HG02884 (cell line): ENCODE measurements at regions not wholly inside any gene's neighbourhood (a gene's known extent, or its start where the extent isn't known, plus 50 kb on each side); places are given as distances from the start of the nearest gene placed in this dataset.
A peak's percentile ranks its signal among the peaks of the same experiment; 100 is the strongest.
"Not testable (repeated sequence)": the region's sequence is repeated elsewhere in the genome, so short reads cannot be mapped to it uniquely, and the experiment has no call there.

Experiments
- ATAC-seq: cut with Tn5 transposase; IDR thresholded peaks from one replicate; pipeline ENCODE4 v1.9.1; 2021; ENCODE audit warnings: mild to moderate bottlenecking, moderate library complexity; ENCODE audit not compliant: unreplicated experiment

DNA sequence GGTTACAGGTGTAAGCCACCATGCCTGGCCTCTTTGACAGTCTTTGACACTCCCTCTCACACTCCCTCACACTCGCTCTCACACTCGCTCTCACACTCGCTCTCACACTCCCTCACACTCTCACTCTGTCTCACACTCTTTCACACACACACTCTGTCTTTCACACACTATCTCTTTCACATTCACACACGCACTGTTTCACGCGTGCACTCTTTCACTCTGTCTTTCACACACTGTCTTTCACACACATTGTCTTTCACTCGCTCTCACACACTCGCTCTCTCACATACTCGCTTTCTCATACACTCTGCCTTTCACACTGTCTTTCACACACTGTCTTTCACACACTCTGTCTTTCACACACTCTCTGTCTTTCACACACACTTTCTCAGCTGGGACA lies 167.1 kb upstream of the CXCL13 start:
- ATAC-seq = no peak

DNA sequence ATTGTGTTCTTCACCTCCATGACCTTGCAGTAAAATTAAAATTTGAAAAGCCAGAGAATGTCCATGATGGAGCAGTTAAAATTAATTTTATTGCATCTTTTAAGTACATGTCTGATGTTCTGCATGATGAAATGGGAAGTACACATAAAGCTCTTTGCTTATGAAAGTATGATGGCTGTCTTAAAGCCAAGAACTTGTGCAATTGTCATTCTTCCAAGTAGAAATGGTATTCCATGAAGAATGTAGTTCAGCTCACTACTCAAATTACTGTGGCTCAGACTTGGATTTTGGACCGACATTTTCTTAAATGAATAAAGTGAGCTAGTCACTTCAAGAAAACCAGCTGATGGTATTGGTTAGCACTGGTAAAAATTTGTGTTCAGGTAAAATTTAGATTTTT lies 161.7 kb upstream of the CXCL13 start:
- no peak for ATAC-seq

DNA sequence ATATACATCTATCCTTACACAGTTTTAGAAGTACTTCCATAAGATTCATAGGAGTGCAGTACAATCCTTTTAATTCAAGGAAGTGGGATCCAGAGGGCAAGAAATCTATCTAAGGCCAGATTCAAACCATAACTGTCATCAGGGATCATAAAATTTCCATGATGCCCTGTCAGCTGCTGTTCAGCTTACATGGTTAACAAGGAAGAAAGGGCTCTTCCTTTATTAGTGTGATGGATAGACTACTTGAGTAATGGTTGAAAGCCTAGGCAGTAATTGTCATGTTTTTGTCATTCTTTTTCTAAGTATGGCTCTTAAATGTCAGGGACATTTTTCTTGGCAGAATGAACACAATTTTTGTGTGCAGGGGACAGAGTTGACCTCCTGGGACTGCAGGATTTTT lies 159.8 kb upstream of the CXCL13 start:
- no peak for ATAC-seq

DNA sequence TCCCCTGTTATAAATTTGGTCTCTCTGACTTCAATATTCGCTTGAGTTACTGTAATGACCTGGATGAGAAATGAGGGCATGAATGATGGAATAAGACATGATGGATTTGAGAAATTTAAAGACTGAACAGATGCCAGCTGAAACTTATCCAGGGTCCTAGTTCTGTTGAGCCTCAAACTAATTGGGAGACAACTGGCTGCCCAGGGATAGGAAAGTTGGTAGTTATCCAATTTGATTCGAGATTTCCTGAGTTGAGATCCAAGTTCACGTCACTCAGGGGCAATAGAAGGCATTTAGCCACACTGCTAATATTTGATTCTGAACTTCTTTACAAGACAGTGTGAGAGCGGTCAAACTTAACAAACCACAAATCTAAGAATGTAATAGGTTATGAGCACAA lies 159.0 kb upstream of the CXCL13 start:
- ATAC-seq = no peak

DNA sequence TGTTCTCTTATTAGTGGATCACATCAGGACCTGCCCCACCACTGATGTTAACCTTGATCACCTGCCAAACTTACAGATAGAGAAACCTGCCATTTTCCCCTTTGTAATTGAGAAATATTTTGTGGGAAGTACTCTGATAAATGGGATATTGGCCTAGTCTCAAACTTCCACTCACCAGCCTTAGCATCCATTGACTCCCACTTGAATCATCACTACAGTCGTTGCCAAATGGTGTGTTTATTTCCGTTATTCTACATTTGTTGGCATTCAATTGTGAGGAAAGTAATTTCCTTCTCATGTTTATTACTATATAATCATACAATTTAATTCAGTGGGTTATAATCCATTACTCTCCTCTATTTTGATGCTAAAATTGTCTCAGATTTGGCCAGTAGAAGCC lies 156.4 kb upstream of the CXCL13 start:
- ATAC-seq = no peak

DNA sequence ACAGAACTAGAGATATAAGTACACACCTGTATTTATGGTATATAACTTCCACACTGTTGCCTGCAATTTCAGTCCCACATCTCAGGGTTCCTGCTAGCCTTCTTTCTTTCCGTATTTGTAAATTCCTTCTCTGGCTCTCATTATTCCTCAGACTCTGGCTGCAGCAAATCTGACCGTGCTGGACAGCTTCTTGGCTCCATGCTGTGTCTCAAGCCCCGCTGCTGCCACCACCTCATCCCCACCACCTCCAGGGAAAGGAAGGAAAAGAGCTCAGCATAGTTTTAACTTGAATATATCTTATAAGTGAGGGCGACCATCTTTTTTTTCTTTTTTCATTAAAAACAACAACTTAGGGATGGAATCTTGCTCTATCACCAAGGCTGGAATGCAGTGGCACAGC lies 155.6 kb upstream of the CXCL13 start:
- ATAC-seq = no peak

DNA sequence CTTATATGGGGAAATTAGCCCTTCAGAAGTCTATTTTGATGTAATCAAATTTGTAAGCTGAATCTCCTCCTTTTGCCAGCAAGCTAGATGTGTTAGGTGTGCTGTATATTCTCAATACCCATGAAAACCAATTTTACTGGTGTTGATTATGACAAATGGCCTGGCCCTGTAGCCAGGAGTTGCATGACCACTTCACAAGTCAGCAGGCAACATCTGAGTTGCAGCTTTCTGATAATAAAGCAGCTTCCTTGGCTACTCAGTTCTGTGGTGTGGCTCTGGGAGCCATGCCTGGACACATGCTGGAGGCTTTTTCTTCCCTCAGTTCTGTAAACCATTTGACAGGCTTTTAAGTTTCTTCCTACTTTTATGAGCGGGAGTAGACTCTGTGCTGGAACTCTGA lies 154.1 kb upstream of the CXCL13 start:
- no peak for ATAC-seq

DNA sequence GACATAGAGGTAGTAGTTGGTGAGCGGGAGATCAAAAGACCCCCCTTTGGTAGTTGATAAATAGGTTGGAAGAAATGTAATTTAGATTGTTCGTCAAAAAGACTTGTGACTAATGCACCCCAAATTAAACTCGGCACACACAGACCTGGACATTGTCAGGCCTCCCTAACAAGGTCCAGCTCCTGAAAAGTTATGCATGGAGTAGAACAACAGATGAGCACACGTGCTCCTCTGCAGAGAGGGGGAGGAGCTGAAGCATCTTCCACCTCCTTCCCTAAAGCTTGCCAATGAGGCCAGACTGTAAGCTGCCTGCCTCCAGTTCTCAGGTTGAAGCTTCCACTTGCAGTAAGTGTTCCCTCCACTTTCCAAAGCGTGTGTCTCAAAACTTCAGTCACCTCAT lies 153.5 kb upstream of the CXCL13 start:
- ATAC-seq = not testable (repeated sequence)

DNA sequence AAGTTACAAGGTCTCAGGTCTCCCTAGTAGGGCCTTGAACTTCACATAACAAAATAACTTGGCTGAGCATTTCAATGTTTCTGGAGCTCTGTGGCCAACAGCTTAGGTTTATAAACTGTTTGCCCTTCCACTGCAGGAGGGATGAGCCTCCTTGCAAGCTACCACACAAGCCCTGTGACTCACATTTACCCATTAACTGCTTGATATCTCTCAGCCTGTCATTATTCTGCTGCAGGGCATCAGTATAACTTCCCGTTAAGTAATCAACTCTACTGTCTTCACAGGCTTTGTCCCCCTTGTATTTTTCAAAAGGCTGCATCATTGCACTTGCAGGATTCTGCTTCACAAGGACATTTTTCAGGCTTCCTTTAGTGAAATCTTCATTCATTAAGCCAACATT lies 151.7 kb upstream of the CXCL13 start:
- ATAC-seq = no peak

DNA sequence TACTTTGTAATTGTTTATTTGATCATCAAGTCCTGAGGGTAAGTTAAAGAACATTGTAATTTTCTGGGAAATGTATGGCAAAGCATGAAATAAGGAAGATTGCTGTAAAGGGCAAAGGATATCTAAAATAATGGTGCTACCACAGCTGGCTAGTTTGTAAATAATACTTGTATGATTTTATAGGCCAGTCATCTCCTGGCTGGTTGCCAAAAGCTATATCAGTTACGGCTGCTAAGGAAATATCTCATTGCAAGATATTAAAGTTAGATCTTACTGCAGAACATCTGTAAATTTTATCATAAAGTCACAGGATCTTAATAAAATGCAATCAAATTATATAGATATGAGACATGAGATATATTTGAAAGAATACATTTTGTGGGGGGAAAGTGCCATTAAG lies 150.8 kb upstream of the CXCL13 start:
- ATAC-seq = no peak

DNA sequence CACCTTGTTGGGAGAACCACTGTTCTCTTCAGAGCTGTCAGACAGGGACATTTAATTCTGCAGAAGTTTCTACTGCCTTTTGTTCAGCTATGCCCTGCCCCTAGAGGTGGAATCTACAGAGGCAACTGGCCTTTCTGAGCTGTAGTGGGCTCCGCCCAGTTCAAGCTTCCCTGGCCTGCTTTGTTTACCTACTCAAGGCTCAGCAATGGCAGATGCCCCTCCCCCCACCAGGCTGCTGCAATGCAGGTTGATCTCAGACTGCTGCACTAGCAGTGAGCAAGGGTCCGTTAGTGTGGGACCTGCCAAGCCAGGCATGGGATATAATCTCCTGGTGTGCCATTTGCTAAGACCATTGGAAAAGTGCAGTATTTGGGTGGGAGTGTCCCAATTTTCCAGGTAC lies 141.5 kb upstream of the CXCL13 start:
- ATAC-seq = not testable (repeated sequence)

DNA sequence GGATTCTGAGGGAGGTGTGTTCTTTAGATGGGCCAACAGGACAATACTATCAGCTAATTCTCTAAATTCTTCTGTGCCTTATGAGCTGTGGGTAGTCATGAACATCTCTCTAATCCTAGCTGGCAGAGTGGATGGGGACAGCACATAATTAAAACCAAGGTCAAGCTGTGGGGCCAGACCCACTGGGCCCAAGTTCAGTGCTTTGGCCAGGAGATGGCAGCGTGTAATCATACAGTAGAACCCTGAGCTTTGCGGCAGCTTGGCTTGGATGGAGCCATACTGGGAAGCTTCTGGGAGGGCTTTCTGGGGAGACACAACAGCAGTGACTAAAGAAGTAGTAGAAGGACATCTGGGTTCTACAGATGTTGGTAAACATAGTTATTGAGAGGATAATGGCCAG lies 140.3 kb upstream of the CXCL13 start:
- ATAC-seq = no peak

DNA sequence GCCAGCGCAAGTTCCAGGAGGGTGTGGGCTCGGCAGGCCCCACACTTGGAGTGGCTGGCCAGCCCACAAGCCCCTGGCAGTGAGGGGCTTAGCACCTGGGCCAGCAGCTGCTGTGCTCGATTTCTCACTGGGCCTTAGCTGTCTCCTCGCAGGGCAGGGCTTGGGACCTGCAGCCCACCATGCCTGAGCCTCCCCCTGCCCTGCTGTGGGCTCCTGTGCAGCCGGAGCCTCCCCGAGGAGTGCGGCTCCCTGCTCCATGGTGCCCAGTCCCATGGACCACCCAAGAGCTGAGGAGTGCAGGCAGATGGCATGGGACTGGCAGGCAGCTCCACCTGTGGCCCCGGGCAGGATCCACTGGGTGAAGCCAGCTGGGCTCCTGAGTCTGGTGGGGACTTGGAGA lies 139.2 kb upstream of the CXCL13 start:
- ATAC-seq = no peak

DNA sequence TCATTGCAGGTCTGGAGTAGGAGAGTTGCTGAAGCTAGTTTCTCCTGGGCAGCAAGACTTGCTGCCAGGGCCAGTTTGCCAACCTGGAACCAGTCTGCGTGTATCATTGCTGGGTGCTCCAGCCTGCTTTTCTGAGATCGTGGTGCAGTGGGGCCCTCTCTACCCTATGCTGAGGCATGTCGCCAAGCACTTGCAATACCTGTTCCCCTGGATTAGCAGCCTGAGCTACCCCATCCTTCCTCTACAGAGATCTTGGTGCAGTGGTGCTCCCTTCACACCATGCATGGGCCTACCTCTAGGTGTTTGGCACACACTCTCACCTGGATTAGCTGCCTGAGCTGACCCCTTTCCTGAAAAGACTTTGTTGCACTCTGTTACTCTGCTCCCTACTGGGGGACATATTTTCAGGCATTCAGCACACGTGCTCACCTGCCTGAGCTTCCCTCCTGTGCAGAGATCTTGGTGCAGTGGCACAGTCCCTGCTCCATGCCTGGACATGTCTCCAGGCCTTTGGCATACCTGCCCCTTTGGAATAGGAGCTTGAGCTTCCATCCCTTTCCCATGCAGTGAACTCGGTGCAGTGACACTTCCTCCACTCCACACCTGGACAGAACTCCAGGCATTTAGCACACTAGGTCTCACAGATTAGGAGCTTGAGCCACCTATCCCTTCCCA lies 133.7 kb upstream of the CXCL13 start:
- ATAC-seq = no peak

DNA sequence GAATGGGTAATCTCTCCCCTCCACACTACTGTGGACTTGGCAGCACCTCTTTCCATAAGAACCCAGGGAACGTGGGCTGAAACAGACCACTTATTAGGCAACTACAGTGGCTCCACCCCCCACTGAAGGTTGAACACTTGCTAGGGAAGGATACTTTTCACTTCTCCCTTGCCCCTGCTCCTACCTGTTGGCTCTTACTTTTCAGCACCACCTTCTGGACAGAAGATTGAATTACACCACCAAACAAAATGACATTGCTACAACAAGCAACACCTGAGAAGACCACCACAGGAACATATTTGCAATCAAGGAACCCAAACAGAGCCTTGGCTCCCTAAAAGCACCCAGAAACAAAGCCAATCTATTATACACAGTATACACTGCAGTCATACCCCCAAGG lies 132.1 kb upstream of the CXCL13 start:
- no peak for ATAC-seq

DNA sequence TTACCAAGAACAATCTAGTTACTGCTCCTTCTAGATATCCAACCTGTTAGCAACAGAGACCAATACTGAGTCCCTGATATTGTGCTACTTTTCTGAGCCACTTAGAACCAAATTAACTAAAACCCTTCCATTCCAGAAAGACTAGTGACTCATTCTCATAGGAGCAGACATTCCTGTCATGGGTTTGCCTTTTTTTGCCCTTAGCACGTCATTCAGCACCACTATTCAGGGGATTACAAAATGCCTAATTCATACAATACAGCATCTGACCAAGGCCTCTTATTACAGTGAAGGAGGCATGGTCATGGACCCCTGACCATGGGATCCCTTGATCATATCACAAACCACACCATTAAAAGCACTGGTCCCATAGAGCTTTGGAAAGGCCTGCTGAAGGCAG lies 123.8 kb upstream of the CXCL13 start:
- ATAC-seq = no peak

DNA sequence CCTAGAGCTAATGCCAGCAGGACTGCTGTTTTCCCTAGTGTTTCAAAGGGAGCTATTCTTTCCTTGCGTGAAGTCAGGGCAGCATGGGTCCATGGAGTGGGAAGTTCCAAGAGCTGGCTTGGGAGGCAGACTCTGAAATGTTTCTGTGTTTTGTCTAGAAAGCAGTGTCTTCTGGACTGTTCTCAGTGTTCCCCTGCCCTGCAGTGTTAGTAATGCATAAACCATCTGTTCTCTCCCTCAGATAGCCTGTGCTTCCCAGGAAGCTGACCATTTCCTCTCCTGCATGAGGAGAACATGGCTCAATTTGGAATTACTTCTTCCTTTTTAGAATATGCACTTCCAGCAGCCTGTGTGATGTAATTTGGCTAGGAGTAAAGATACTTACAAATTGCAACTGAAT lies 116.7 kb upstream of the CXCL13 start:
- ATAC-seq = no peak

DNA sequence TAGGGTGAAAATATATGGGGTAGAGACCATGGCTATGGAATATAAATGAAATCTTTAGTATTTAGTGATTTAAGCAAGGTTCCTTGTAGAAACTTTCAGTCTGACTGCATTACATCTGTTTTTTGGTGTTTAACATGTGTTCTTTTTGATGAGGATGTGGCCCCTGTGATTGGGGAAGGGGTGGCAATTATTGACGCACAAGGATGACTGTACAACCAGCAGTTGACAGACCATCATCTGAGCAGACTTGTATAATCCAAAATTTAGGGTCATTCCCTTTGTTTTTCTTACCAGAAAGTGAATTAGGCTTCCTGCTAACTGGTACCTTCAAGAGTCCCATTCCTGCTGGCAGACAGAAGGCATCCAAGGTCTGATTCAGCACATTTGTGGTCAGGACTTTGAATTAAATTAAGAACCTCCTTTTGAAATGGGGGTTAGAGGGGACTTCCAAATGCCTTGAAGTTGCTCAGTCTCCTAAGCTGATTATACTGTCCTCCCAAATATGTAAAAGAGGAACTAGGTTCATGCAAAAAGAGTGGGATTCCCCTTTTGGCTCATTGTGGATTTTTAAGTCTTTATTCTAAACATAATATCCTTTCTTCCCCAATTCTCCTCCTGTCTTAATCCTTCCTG lies 112.4 kb upstream of the CXCL13 start:
- ATAC-seq = peak; percentile 67

DNA sequence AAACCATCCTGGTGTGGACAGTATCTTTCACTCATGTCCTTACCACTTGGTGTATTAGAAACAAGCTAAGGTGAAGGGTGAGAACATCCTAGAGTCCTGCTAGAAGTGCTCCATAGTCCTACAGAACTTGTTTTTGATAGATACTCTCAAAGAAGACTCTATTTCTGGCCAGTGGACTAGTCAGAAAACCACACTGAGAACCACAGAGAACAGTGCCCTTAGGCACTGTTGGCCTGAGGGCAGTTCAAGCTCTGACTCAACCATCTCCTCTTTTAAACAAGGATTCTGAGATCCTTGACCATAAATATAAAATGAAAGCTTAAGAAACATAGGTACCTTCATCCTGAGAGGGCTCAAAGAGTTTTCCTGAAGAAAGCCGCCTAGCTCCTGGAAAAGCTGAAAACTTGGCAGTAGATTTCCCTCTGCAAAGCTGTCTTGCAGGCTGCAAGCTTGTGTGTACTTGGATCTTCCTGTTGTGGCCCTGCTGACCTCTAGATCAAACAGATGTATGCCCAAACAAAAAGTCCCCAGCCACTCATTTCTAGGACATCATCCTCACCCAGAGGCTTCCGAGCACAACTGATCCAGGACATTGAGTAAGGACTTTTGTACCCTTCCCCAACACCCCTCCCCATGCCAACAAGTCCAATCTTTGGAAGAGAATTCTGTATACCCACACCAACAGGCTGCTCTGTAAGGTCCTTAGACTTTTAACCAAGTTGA lies 111.6 kb upstream of the CXCL13 start:
- peak; percentile 51 for ATAC-seq

DNA sequence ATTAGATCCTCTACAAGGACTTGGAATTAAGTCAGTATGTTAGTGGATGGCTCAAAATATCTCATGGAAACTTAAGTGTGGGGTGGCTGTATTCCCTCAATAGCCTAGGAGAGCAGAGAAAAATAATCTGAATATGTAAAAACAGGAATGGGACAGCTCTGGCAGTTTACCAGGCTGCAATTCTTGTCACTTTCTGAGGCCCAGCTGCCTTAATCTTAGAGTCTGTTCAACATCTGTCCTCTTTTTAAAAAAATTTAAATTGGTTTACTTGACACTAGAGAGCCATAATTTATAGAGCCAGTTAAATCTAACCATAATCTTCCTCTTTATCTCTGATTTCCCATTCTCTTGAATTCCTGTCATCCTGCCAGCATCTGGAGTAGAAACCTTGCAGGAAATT lies 109.2 kb upstream of the CXCL13 start:
- ATAC-seq = no peak

DNA sequence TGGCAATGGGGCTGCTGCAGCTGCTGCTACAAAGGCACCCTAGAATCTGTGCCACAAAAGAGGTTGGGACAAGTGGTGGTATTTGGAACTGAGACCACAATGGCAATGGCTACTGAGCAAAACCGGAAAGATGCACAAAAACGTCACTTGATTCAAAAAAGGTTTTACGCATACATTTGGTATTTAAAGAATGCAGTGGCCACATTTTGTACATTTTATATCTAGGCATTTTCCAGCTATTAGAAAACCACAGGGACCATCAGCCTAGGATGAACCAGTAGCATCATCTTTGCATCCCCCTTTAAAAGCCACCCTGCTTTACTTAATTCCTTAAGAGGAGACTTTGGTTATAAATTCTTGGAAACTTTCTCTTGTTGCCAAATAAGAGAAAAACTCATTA lies 104.8 kb upstream of the CXCL13 start:
- ATAC-seq = no peak

DNA sequence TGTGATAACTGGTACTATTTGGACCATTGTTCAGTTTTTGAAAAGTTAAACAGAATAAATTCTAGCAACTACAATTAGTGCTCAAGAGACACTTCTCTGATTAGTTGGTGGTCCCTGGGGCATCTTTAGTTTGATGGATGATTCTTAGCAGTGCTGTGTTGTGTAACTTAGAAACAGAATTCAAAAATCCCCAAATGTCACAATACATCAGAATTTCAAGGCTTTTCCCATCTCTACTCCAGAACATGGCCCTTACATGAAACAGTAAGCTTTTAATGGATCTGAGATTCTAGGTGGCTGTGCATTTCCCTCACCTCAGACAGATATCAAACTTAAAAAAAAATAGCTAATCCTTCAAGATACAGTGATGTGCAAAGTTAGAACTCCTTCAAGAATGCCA lies 104.4 kb upstream of the CXCL13 start:
- no peak for ATAC-seq
